IMR-90 (cell line): ENCODE measurements at regions not wholly inside any gene's neighbourhood (a gene's known extent, or its start where the extent isn't known, plus 50 kb on each side); places are given as distances from the start of the nearest gene placed in this dataset.

Experiments used
- ATAC-seq: fragments of 200-7000 bp; cut with Tn5 transposase; 2 replicates; pipeline ENCODE4 v1.9.1; 2020; ENCODE audit warnings: low read depth, mild to moderate bottlenecking, moderate library complexity
- BruUV-seq: library from RNA; stranded (reverse); fragments of 400-500 nt; replicated peaks from 2 replicates; lab custom pipeline; 2021; lab: Mats Ljungman, UMichigan
- CTCF ChIA-PET: fragments of 300-600 bp; formaldehyde crosslinking; extraction: SDS; loops from one replicate; lab custom pipeline; 2021; ENCODE audit warnings: antibody characterized with exemption; lab: Yijun Ruan, JAX
- POLR2A ChIA-PET: fragments of 300-600 bp; sonication (Branson Sonifier 250); formaldehyde crosslinking; loops from one replicate; lab custom pipeline; 2022; ENCODE audit warnings: antibody characterized with exemption; ENCODE audit not compliant: unreplicated experiment; lab: Charles Lee
- DNase-seq: peaks from one replicate; pipeline ENCODE4 v3.0.0; 2013
- H2AFZ ChIP-seq: replicated peaks from 2 replicates; pipeline ENCODE3; 2013; ENCODE audit warnings: low read length, mild to moderate bottlenecking; ENCODE audit not compliant: poor library complexity
- H2AK5ac ChIP-seq: 2 replicates; pipeline ENCODE4 v1.6.1; 2013; ENCODE audit warnings: low read depth, low read length, inconsistent platforms
- H2AK9ac ChIP-seq: replicated peaks from 2 replicates; pipeline ENCODE3; 2013; ENCODE audit warnings: mild to moderate bottlenecking, low read depth, low read length, moderate library complexity; ENCODE audit not compliant: poor library complexity
- H2BK120ac ChIP-seq: 2 replicates; pipeline ENCODE4 v1.6.1; 2013; ENCODE audit warnings: low read depth, low read length, inconsistent platforms
- H2BK15ac ChIP-seq: 3 replicates; pipeline ENCODE4 v1.6.1; 2013; ENCODE audit warnings: low read depth, low read length, inconsistent platforms
- H2BK20ac ChIP-seq: 2 replicates; pipeline ENCODE4 v1.6.1; 2013; ENCODE audit warnings: low read depth, mild to moderate bottlenecking, inconsistent platforms, low read length, moderate library complexity
- H2BK5ac ChIP-seq: 2 replicates; pipeline ENCODE4 v1.6.1; 2013; ENCODE audit warnings: mild to moderate bottlenecking, low read depth, low read length, inconsistent platforms; ENCODE audit not compliant: poor library complexity, severe bottlenecking
- H3K14ac ChIP-seq: replicated peaks from 2 replicates; pipeline ENCODE4 v1.6.1; 2013; ENCODE audit warnings: low read depth, low read length, inconsistent platforms
- H3K18ac ChIP-seq: 2 replicates; pipeline ENCODE4 v1.6.1; 2013; ENCODE audit warnings: low read depth, low read length, control low read depth
- H3K23ac ChIP-seq: 2 replicates; pipeline ENCODE4 v1.6.1; 2013; ENCODE audit warnings: low read depth, low read length, inconsistent platforms
- H3K27ac ChIP-seq: 2 replicates; pipeline ENCODE4 v1.5.1; 2013; ENCODE audit warnings: mild to moderate bottlenecking, control low read depth, low read length; ENCODE audit not compliant: insufficient read depth
- H3K27me3 ChIP-seq: 2 replicates; pipeline ENCODE4 v1.6.1; 2013; ENCODE audit warnings: low read length; ENCODE audit not compliant: control insufficient read depth, insufficient read depth
- H3K36me3 ChIP-seq: 2 replicates; pipeline ENCODE4 v1.6.1; 2013; ENCODE audit warnings: low read length, mixed read lengths; ENCODE audit not compliant: control insufficient read depth, insufficient read depth
- H3K4ac ChIP-seq: 2 replicates; pipeline ENCODE4 v1.6.1; 2013; ENCODE audit warnings: low read depth, low read length, inconsistent platforms
- H3K4me1 ChIP-seq: 2 replicates; pipeline ENCODE4 v1.6.1; 2013; ENCODE audit warnings: low read length, mixed read lengths; ENCODE audit not compliant: control insufficient read depth, insufficient read depth
- H3K4me2 ChIP-seq: 2 replicates; pipeline ENCODE4 v1.6.1; 2013; ENCODE audit warnings: low read depth, mild to moderate bottlenecking, control low read depth, low read length, moderate library complexity
- H3K4me3 ChIP-seq: 2 replicates; pipeline ENCODE4 v1.5.1; 2013; ENCODE audit warnings: low read depth, mild to moderate bottlenecking, control low read depth, low read length, moderate library complexity; ENCODE audit not compliant: insufficient read depth
- H3K56ac ChIP-seq: 2 replicates; pipeline ENCODE4 v1.6.1; 2013; ENCODE audit warnings: low read length, inconsistent platforms; ENCODE audit not compliant: insufficient read depth; ENCODE audit errors: extremely low read depth
- H3K79me1 ChIP-seq, 2 experiments: 2 replicates each; pipeline ENCODE4 v1.6.1; 2013; ENCODE audit warnings: low read length in 2 of 2, inconsistent platforms in 1 of 2, low read depth in 1 of 2
- H3K9ac ChIP-seq: 2 replicates; pipeline ENCODE4 v1.6.1; 2013; ENCODE audit warnings: low read depth, low read length, control low read depth
- H3K9me1 ChIP-seq: 2 replicates; pipeline ENCODE4 v1.6.1; 2013; ENCODE audit warnings: low read length, inconsistent platforms; ENCODE audit not compliant: insufficient read depth
- H3K9me3 ChIP-seq: 2 replicates; pipeline ENCODE4 v1.6.1; 2013; ENCODE audit warnings: low read length; ENCODE audit not compliant: control insufficient read depth, insufficient read depth
- H4K20me1 ChIP-seq: 2 replicates; pipeline ENCODE4 v1.6.1; 2013; ENCODE audit warnings: low read length, inconsistent platforms; ENCODE audit not compliant: insufficient read depth
- H4K5ac ChIP-seq: 2 replicates; pipeline ENCODE4 v1.6.1; 2013; ENCODE audit warnings: mild to moderate bottlenecking, low read depth, low read length, control low read depth
- H4K8ac ChIP-seq, 2 experiments: 2 replicates each; pipeline ENCODE4 v1.6.1; 2013; ENCODE audit warnings: low read depth in 2 of 2, low read length in 2 of 2, control low read depth in 1 of 2, inconsistent platforms in 1 of 2
- H4K91ac ChIP-seq: 2 replicates; pipeline ENCODE4 v1.6.1; 2013; ENCODE audit warnings: low read depth, low read length, inconsistent platforms; ENCODE audit not compliant: insufficient read depth
- BHLHE40 ChIP-seq: fragments of 150-350 bp; IDR thresholded peaks from 2 replicates; pipeline ENCODE4 v1.6.1; 2016; ENCODE audit warnings: mild to moderate bottlenecking, low read depth, low read length
- CEBPB ChIP-seq: IDR thresholded peaks from 2 replicates; pipeline ENCODE4 v1.6.1; 2012; ENCODE audit warnings: low read depth, low read length, improper control_type of control experiment
- CHD1 ChIP-seq: IDR thresholded peaks from 2 replicates; pipeline ENCODE4 v1.6.1; 2012; ENCODE audit warnings: low read depth, low read length, improper control_type of control experiment
- FOS ChIP-seq: fragments of 150-350 bp; IDR thresholded peaks from 2 replicates; pipeline ENCODE4 v1.6.1; 2016; ENCODE audit warnings: low read depth, low read length
- MAZ ChIP-seq: IDR thresholded peaks from 2 replicates; pipeline ENCODE4 v1.6.1; 2012; ENCODE audit warnings: low read depth, mild to moderate bottlenecking, low read length, improper control_type of control experiment, moderate library complexity, borderline replicate concordance
- NFE2L2 ChIP-seq: fragments of 150-350 bp; IDR thresholded peaks from 2 replicates; pipeline ENCODE4 v1.6.1; 2016; ENCODE audit warnings: low read depth, mild to moderate bottlenecking, low read length
- POLR2A ChIP-seq: IDR thresholded peaks from 2 replicates; pipeline ENCODE4 v1.6.1; 2012; ENCODE audit warnings: mild to moderate bottlenecking, low read depth, low read length
- RAD21 ChIP-seq: IDR thresholded peaks from 2 replicates; pipeline ENCODE4 v1.6.1; 2012; ENCODE audit warnings: low read length, improper control_type of control experiment
- RCOR1 ChIP-seq: IDR thresholded peaks from 2 replicates; pipeline ENCODE4 v1.6.1; 2012; ENCODE audit warnings: mild to moderate bottlenecking, low read length, improper control_type of control experiment; ENCODE audit not compliant: insufficient replicate concordance
- RFX5 ChIP-seq: IDR thresholded peaks from 2 replicates; pipeline ENCODE4 v1.8.0; 2012; ENCODE audit warnings: low read depth, mild to moderate bottlenecking, low read length, moderate library complexity
- SMC3 ChIP-seq: fragments of 150-350 bp; IDR thresholded peaks from 2 replicates; pipeline ENCODE4 v1.6.1; 2016; ENCODE audit warnings: low read depth, mild to moderate bottlenecking, antibody characterized with exemption, low read length, moderate library complexity
- WGBS, 2 experiments: methylation state at CpG; one replicate each; pipeline versions ENCODE4 v1.1.5 to v1.1.7; 2013; ENCODE audit warnings: missing lambda C conversion rate in 2 of 2; ENCODE audit not compliant: insufficient read length in 1 of 2; ENCODE audit errors: extremely low coverage in 2 of 2; 5-methylcytosine and 5-hydroxymethylcytosine counted together
- dilution Hi-C: fragments of 300-500 bp; cut with HindIII; formaldehyde crosslinking; loops from one replicate; pipeline ENCODE4 v1.14.3; 2018; ENCODE audit warnings: low sequenced_read_pairs; ENCODE audit not compliant: unreplicated experiment
- in situ Hi-C: fragments of 300-500 bp; cut with MboI; formaldehyde crosslinking; loops from 3 replicates; pipeline ENCODE4 v1.14.3; 2019; ENCODE audit warnings: low sequenced_read_pairs, inconsistent platforms, mixed read lengths
- intact Hi-C: fragments of 100-400 bp; cut with micrococcal nuclease; formaldehyde crosslinking; loops from 2 replicates; pipeline ENCODE4 v1.10.0; 2022
- TF ChIP-seq, protein P1 (sequence below): fragments of 150-350 bp; IDR thresholded peaks from 2 replicates; pipeline ENCODE4 v1.6.1; 2016; ENCODE audit warnings: low read depth, mild to moderate bottlenecking, low read length, moderate library complexity, borderline replicate concordance
- TF ChIP-seq, protein P2 (sequence below): conservative IDR thresholded peaks from 2 replicates; pipeline ENCODE4 v1.5.1; 2012; ENCODE audit warnings: mild to moderate bottlenecking, low read depth, low read length, improper control_type of control experiment
- TF ChIP-seq, protein P3 (sequence below): fragments of 150-350 bp; IDR thresholded peaks from 2 replicates; pipeline ENCODE4 v1.6.1; 2017; ENCODE audit warnings: mild to moderate bottlenecking, antibody characterized with exemption, low read length, low read depth

DNA sequence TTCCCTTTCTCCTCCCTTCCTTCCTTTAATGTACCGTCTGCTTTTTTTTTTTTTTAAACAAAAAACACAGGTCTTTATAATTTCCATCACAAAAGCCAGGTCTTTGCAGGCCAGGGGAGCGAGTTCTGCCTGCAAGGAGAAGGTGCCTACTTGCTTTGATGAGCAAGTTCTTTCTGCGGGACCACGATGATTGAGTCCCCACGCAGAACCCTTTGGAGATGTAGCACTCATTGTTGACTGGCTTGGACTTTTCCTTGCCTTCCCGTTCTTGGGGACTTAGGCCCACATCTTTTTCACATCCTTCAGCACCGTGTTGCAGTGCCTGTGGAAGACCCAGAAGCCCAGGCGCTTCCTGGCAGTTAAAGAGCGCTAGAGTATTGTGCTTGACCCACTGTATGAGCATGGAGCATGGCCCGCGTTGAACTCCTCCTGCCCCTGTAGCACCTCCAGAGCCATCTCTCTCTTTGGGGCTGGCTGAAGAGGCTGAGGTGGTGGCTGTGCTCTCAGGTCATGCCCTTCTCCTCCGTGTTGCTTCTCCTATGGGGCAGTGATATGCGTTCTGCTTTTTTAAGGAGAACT is 177.6 kb downstream of the EXOC5 start:
- Histone ChIP-seq H3K27me3 (no peaks in the 10 kb centered on the region), H3K23ac (no peak overlapping the region), H2AK9ac (no peak overlapping the region), H2BK5ac (no peak overlapping the region), H3K56ac (no peak overlapping the region), H3K14ac (no peak overlapping the region), H2BK15ac (no peak overlapping the region), H3K4me2 (no peak overlapping the region), H2BK20ac (no peak overlapping the region), H2BK120ac (no peak overlapping the region), H4K8ac (no peak overlapping the region), H3K4me1 (no peaks in the 10 kb centered on the region), H2AK5ac (no peak overlapping the region), H2AFZ (no peak overlapping the region), H3K9me1 (no peaks in the 10 kb centered on the region), H3K18ac (no peak overlapping the region), H4K5ac (no peak overlapping the region), H3K36me3 (no peaks in the 10 kb centered on the region), H4K91ac (no peak overlapping the region), H3K27ac (no peak overlapping the region), H4K20me1 (no peaks in the 10 kb centered on the region), H3K79me1 (no peaks in the 10 kb centered on the region), H3K9ac (no peak overlapping the region), H3K4me3 (no peak overlapping the region), H3K4ac (no peak overlapping the region), H3K9me3 (no peaks in the 10 kb centered on the region)
- BruUV-seq, result no TSS peak
- in situ Hi-C loops, result no loop called here
- ChIA-PET CTCF (no interaction called here), POLR2A (no interaction called here)
- ATAC-seq (no peak), DNase-seq (no peak)
- 42% methylated on average over 3 of the region's 13 CpGs; no CpG with 5 or more reads in 1 of the 2 experiments for WGBS, 2 experiments
- dilution Hi-C loops, result no loop called here
- TF ChIP-seq CEBPB (no peak), SMC3 (no peak), CHD1 (no peak), NFE2L2 (no peak), RAD21 (no peak), MAZ (no peak), POLR2A (no peak), FOS (no peak), RCOR1 (no peak), RFX5 (no peak), BHLHE40 (no peak)
- TF ChIP-seq, protein P1, sequence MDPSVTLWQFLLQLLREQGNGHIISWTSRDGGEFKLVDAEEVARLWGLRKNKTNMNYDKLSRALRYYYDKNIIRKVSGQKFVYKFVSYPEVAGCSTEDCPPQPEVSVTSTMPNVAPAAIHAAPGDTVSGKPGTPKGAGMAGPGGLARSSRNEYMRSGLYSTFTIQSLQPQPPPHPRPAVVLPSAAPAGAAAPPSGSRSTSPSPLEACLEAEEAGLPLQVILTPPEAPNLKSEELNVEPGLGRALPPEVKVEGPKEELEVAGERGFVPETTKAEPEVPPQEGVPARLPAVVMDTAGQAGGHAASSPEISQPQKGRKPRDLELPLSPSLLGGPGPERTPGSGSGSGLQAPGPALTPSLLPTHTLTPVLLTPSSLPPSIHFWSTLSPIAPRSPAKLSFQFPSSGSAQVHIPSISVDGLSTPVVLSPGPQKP, result no peak
- TF ChIP-seq, protein P2, sequence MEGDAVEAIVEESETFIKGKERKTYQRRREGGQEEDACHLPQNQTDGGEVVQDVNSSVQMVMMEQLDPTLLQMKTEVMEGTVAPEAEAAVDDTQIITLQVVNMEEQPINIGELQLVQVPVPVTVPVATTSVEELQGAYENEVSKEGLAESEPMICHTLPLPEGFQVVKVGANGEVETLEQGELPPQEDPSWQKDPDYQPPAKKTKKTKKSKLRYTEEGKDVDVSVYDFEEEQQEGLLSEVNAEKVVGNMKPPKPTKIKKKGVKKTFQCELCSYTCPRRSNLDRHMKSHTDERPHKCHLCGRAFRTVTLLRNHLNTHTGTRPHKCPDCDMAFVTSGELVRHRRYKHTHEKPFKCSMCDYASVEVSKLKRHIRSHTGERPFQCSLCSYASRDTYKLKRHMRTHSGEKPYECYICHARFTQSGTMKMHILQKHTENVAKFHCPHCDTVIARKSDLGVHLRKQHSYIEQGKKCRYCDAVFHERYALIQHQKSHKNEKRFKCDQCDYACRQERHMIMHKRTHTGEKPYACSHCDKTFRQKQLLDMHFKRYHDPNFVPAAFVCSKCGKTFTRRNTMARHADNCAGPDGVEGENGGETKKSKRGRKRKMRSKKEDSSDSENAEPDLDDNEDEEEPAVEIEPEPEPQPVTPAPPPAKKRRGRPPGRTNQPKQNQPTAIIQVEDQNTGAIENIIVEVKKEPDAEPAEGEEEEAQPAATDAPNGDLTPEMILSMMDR, result no peak
- TF ChIP-seq, protein P3, sequence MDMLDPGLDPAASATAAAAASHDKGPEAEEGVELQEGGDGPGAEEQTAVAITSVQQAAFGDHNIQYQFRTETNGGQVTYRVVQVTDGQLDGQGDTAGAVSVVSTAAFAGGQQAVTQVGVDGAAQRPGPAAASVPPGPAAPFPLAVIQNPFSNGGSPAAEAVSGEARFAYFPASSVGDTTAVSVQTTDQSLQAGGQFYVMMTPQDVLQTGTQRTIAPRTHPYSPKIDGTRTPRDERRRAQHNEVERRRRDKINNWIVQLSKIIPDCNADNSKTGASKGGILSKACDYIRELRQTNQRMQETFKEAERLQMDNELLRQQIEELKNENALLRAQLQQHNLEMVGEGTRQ, result no peak
- intact Hi-C loops, result no loop called here
